ENCODE measurements at regions not wholly inside any gene's neighbourhood (a gene's known extent, or its start where the extent isn't known, plus 50 kb on each side); places are given as distances from the start of the nearest gene placed in this dataset.

- Histone ChIP-seq H3K4me3 (no peak overlapping the region), H3K27me3 (no peaks in the 10 kb centered on the region), H3K9me3 (no peaks in the 10 kb centered on the region), H3K36me3 (no peaks in the 10 kb centered on the region), H3K27ac (no peak overlapping the region), H3K4me1 (peaks cover 6% of the 10 kb centered on the region)
- TF ChIP-seq CTCF (IDR thresholded peaks at IDR 0.05) (no peak), POLR2A (IDR thresholded peaks at IDR 0.05) (no peak), POLR2AphosphoS5 (IDR thresholded peaks at IDR 0.05; ENCODE audit: insufficient read depth in 1 of 2, low read depth in 1 of 2) (no peak)
- intact Hi-C loops (cut with DNase I) = no loop called here
- DNase-seq (ENCODE audit: extremely low spot score in 2 of 2) = no peak
Measured at GRCh38 chr10:44832595-44833390, 78.3 kb upstream of the TMEM72 start.

GRCh38 chr10:44834131-44834530 lies 77.0 kb upstream of the TMEM72 start:
- no peak for DNase-seq (ENCODE audit: extremely low spot score in 2 of 2)
- no peaks in the 10 kb centered on the region for H3K27me3 ChIP-seq
- intact Hi-C loops (cut with DNase I) = no loop called here
- TF ChIP-seq POLR2A (IDR thresholded peaks at IDR 0.05) (no peak), POLR2AphosphoS5 (IDR thresholded peaks at IDR 0.05; ENCODE audit: insufficient read depth in 1 of 2, low read depth in 1 of 2) (no peak), CTCF (IDR thresholded peaks at IDR 0.05) (no peak)
- no peak overlapping the region for H3K27ac ChIP-seq
- H3K4me3 ChIP-seq = no peak overlapping the region
- H3K9me3 ChIP-seq = no peaks in the 10 kb centered on the region
- H3K36me3 ChIP-seq = no peaks in the 10 kb centered on the region
- no peaks in the 10 kb centered on the region for H3K4me1 ChIP-seq

GRCh38 chr10:44835300-44835699 lies 75.8 kb upstream of the TMEM72 start:
- Histone ChIP-seq H3K9me3 (no peaks in the 10 kb centered on the region), H3K27me3 (no peaks in the 10 kb centered on the region), H3K4me1 (no peaks in the 10 kb centered on the region), H3K4me3 (no peak overlapping the region), H3K36me3 (no peaks in the 10 kb centered on the region), H3K27ac (no peak overlapping the region)
- intact Hi-C loops (cut with DNase I) = no loop called here
- no peak for DNase-seq (ENCODE audit: extremely low spot score in 2 of 2)
- no peak for TF ChIP-seq POLR2AphosphoS5 (IDR thresholded peaks at IDR 0.05; ENCODE audit: insufficient read depth in 1 of 2, low read depth in 1 of 2)
- no peak for TF ChIP-seq POLR2A (IDR thresholded peaks at IDR 0.05)
- no peak for TF ChIP-seq CTCF (IDR thresholded peaks at IDR 0.05)

- intact Hi-C loops (cut with DNase I) = no loop called here
- no peak overlapping the region for H3K4me3 ChIP-seq
- TF ChIP-seq CTCF (IDR thresholded peaks at IDR 0.05) (no peak), POLR2AphosphoS5 (IDR thresholded peaks at IDR 0.05; ENCODE audit: insufficient read depth in 1 of 2, low read depth in 1 of 2) (no peak), POLR2A (IDR thresholded peaks at IDR 0.05) (no peak)
Measured at GRCh38 chr10:44843484-44843883, 67.7 kb upstream of the TMEM72 start.

More at GRCh38 chr10:44843484-44843883, 67.7 kb upstream of the TMEM72 start:
- H3K36me3 ChIP-seq = no peaks in the 10 kb centered on the region
- DNase-seq (ENCODE audit: extremely low spot score in 2 of 2) = no peak
- no peaks in the 10 kb centered on the region for H3K27me3 ChIP-seq
- no peaks in the 10 kb centered on the region for H3K4me1 ChIP-seq
- no peak overlapping the region for H3K27ac ChIP-seq
- no peaks in the 10 kb centered on the region for H3K9me3 ChIP-seq

Data from vagina (tissue), 2 donors.